NCI-H69 (cell line): ENCODE measurements at regions not wholly inside any gene's neighbourhood (a gene's known extent, or its start where the extent isn't known, plus 50 kb on each side); places are given as distances from the start of the nearest gene placed in this dataset.

Source experiments
- DNase-seq: peaks from one replicate; lab custom pipeline; 2025; lab: John Stamatoyannopoulos, UW

GRCh38 chr18:65288908-65289307 is 461.9 kb upstream of the CDH7 start:
- peak; percentile 42 for DNase-seq

DNA sequence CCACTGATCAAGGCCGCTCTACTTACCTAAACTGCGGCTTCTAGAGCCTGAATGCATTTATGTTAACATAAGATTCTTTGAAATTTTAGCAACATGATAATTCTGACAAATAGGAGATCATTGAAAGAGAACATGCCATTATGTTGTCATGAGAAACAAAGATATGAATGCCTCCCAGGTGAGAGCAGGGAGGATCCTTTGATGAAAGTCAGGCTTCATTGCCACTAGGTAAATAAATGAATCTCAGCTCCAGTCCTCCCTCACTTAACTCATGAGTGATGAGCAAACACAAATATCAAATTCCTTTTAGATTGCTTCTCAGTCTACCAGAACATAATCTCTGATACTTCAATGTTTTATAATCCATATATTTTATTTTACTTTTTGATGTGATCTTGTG is 463.2 kb upstream of the CDH7 start:
- DNase-seq: peak; percentile 99

- no peak for DNase-seq
Observed at GRCh38 chr18:65282096-65282495, 468.7 kb upstream of the CDH7 start.

GRCh38 chr18:65279668-65280305 is 471.0 kb upstream of the CDH7 start:
- DNase-seq: peak; percentile 39

DNA sequence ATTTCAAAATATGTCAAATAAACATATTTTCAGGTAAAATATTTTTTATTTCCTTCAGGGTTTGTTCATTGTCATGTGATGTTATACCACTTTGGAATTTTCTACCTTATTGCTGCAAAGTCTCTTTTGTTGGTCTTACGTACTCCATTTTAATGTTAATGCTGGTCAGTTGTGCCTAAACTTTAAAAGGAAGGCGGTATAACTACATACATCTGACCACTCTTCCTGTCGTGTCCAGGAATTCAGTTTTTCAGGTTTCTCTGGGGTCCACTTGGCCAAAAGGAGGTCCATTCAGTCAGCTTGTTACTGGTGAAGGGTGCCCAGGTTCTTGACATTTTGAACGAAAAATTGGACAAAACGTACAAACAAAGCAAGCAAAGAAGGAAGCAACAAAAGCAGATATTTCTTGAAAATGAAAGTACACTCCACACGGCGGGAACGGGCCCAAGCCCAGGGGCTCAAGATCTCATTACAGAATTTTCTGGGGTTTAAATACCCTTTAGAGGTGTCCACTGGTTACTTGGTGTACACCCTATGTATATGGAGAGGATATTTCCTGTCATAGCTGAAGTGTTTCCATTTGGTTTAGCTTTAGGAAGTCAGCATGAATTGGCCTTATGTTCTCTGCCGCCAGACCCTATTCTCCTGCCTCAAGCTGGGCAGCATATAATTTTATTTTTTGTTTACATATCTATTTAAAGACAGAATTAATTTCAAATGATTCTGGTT is 471.7 kb upstream of the CDH7 start:
- DNase-seq: no peak

GRCh38 chr18:65269375-65269774 is 481.4 kb upstream of the CDH7 start:
- DNase-seq: peak; percentile 79

GRCh38 chr18:65265761-65266160 is 485.1 kb upstream of the CDH7 start:
- no peak for DNase-seq

GRCh38 chr18:65260030-65260429 is 490.8 kb upstream of the CDH7 start:
- DNase-seq: no peak

DNA sequence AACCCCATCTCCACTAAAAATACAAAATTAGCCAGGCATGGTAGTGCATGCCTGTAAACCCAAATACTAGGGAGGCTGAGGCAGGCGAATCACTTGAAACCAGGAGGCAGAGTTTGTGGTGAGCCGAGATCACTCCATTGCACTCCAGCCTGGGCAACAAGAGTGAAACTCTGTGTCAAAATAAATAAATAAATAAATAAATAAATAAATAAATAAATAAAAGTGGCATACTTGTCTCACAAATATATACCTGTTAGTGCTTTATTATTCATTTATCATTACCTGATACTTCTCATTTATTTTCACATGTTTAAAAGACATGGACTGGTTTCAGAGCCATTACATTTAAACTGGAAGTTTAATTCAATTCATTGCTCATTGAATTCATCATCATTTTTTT is 491.4 kb upstream of the CDH7 start:
- DNase-seq: no peak

- peak; percentile 86 for DNase-seq
Observed at GRCh38 chr18:65257149-65257548, 493.7 kb upstream of the CDH7 start.

DNA sequence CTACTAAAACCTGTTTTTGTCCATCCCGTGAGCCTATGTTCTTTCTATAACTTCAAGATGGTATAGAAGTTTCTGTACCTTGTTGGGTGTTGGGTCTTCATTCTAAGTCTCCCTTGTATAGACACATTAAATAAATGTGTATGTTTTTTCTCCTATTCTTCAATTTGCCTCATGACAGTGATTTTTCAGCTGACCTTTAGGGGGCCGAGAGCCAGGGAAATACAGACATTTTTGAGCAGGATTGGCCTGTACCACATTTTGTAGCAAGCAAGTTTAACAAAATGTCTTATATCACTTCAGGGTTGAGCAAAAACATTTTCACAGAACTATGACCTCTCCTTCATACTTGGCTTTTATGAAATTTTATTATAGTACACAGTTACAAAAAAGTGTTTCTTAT is 495.4 kb upstream of the CDH7 start:
- peak; percentile 27 for DNase-seq

- DNase-seq: peak; percentile 26
Observed at GRCh38 chr18:65239787-65240186, 511.0 kb upstream of the CDH7 start.

- DNase-seq: peak; percentile 97
Observed at GRCh38 chr18:65235966-65236624, 514.7 kb upstream of the CDH7 start.

DNA sequence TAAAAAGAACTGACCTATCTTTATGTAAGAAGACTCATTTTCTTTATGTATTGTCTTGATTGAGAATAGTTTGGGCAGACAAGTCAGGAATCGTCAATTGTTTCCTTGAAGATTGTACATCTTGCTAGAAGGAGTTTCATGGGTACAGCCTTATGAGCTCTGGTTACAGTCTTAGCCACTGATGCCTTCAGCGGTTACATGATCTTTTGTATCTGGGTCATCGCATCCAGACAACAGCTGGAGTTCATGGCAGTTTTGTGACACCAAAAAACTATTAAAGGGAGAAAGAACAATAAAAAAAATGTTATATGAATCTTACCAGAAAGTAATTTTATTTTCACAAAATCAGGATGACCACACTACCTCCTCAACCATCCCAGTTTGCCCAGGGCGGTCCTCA is 520.5 kb upstream of the CDH7 start:
- DNase-seq: peak; percentile 47

DNA sequence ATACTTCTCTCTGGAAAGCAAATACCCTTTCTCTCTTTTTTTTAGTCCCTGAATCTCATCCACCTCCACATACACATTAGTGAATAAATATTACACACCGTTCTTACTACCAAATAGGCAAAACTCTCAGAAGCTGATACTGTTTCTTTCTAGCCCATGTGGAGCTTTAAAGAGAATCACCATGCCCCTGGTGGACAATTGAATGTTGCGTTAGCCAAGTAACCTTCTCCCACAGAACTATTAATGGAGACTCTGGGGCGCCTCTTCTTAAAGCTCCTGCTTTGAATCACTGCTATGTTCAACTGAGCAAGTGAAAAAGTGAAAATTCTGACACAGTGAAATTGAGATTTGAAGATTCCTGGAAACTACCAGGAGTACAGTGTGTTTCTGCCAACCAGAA is 522.8 kb upstream of the CDH7 start:
- DNase-seq: peak; percentile 54

- DNase-seq: peak; percentile 97
Observed at GRCh38 chr18:65221736-65222135, 529.1 kb upstream of the CDH7 start.

- DNase-seq: peak; percentile 48
Observed at GRCh38 chr18:65221115-65221514, 529.7 kb upstream of the CDH7 start.

DNA sequence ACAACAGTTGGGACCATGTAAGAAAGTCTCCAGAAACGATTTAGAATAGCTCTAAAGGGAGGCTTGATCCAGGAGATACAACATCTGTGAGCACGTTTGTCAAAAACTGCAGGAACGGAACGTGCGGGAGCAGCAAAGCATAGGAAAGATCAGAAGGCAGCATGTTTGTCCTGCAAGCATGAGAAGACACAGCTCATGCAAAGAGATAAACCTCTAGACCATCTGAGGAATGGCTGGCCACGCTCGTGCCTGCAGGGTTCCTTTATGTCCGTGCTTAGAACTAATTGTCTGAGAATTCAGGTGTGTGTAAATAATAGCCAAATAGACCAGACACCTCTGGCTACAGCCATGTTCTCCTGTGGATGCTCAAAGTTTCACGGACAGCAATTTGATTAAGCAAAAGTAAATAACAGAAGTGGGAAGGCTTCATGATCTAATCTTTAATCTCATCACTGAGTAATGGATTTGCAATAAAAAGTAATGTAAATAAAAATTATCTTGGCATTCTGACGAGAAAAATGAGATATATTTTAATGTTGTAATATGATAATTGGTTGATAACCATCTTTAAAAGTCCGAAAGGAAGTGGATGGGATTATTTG is 534.8 kb upstream of the CDH7 start:
- peak; percentile 86 for DNase-seq

- DNase-seq: peak; percentile 64
Observed at GRCh38 chr18:65214456-65214855, 536.4 kb upstream of the CDH7 start.

DNA sequence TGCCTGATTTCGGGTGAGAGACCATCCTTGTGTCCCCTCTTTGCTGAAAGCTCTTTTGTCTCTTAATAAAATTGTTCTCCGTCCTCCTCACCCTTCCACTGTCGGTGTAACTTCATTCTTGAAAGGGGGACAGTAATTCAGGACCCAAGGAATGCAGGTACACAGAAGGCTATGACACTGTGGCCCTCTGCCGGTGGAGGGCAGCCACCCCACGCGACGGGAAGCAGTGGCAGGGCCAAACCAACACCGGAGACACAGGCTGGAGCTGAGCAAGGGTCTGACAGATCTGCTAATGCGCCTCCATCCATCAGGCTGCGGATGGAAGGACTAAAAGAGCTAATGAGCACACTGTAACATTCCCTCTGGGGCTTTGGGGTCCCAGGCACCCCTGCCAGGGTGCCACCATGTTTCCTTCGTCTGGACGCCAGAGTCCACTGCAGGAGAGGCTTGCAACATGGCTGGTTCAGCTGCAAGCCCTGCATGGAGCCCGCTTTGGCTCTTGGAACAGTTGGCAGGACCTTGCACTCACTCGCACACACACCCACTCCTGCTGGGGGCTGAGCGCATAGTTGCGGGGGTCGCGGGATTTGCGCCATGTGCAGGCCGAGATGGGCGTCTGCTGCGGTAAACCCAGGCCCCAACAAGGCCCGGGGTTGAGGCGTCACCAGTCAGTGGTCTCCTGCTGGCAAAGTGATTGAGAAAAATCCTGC is 544.1 kb upstream of the CDH7 start:
- no peak for DNase-seq

GRCh38 chr18:65202091-65202490 is 548.7 kb upstream of the CDH7 start:
- no peak for DNase-seq

- no peak for DNase-seq
Observed at GRCh38 chr18:65175681-65176080, 575.1 kb upstream of the CDH7 start.
